Type B pancreatic cell (in vitro differentiated cells): ENCODE measurements at regions not wholly inside any gene's neighbourhood (a gene's known extent, or its start where the extent isn't known, plus 50 kb on each side); places are given as distances from the start of the nearest gene placed in this dataset.
A peak's percentile ranks its signal among the peaks of the same experiment; 100 is the strongest.
"Not testable (repeated sequence)": the region's sequence is repeated elsewhere in the genome, so short reads cannot be mapped to it uniquely, and the experiment has no call there.

Source experiments
- DNase-seq: peaks from one replicate; pipeline ENCODE4 v3.0.0; 2021; ENCODE audit warnings: mixed read lengths; ENCODE audit not compliant: unreplicated experiment; ENCODE audit errors: extremely low spot score
- H3K27ac Mint-ChIP-seq: 2 replicates; pipeline ENCODE4 v1.8.0; 2021; ENCODE audit warnings: mild to moderate bottlenecking, mixed read lengths
- H3K27me3 Mint-ChIP-seq: 2 replicates; pipeline ENCODE4 v1.8.0; 2021; ENCODE audit warnings: mixed read lengths
- H3K36me3 Mint-ChIP-seq: 2 replicates; pipeline ENCODE4 v1.8.0; 2021; ENCODE audit warnings: mixed read lengths
- H3K4me1 Mint-ChIP-seq: one replicate; pipeline ENCODE4 v1.8.0; 2021; ENCODE audit warnings: mixed read lengths; ENCODE audit not compliant: unreplicated experiment
- H3K4me3 Mint-ChIP-seq: 2 replicates; pipeline ENCODE4 v1.8.0; 2021; ENCODE audit warnings: mild to moderate bottlenecking, mixed read lengths
- H3K9me3 Mint-ChIP-seq: 2 replicates; pipeline ENCODE4 v1.8.0; 2021; ENCODE audit warnings: mixed read lengths
- TF ChIP-seq, protein P1 (sequence below): fragments of 200-600 bp; sonication (generic); conservative IDR thresholded peaks from 2 replicates; pipeline ENCODE4 v1.5.0; 2021; ENCODE audit warnings: antibody characterized with exemption, mild to moderate bottlenecking

DNA sequence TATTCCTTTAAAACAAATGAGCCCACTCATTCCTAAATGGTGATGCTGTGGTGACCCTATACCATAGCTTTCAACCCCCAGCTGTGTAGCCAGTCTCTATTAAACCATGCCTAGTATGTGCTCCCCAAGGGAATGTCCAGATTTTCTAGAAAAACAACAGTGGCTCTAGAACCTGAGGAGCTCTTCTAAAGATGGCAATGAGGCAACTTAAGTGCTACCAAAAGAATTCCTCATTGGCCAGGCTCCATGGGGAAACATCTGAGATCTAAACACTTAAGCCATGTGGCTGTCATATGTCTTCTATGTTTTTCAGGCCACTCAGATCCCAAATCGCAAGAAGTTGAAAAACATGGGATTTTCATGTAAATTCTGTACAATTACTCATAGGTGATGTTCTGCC lies 191.0 kb downstream of the TPBG start:
- Mint-ChIP-seq H3K4me1 (peaks cover 12% of the 10 kb centered on the region), H3K9me3 (no peaks in the 10 kb centered on the region), H3K36me3 (no peaks in the 10 kb centered on the region), H3K27ac (no peak overlapping the region), H3K27me3 (no peaks in the 10 kb centered on the region), H3K4me3 (no peak overlapping the region)
- TF ChIP-seq, protein P1, sequence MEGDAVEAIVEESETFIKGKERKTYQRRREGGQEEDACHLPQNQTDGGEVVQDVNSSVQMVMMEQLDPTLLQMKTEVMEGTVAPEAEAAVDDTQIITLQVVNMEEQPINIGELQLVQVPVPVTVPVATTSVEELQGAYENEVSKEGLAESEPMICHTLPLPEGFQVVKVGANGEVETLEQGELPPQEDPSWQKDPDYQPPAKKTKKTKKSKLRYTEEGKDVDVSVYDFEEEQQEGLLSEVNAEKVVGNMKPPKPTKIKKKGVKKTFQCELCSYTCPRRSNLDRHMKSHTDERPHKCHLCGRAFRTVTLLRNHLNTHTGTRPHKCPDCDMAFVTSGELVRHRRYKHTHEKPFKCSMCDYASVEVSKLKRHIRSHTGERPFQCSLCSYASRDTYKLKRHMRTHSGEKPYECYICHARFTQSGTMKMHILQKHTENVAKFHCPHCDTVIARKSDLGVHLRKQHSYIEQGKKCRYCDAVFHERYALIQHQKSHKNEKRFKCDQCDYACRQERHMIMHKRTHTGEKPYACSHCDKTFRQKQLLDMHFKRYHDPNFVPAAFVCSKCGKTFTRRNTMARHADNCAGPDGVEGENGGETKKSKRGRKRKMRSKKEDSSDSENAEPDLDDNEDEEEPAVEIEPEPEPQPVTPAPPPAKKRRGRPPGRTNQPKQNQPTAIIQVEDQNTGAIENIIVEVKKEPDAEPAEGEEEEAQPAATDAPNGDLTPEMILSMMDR: no peak
- DNase-seq: no peak

DNA sequence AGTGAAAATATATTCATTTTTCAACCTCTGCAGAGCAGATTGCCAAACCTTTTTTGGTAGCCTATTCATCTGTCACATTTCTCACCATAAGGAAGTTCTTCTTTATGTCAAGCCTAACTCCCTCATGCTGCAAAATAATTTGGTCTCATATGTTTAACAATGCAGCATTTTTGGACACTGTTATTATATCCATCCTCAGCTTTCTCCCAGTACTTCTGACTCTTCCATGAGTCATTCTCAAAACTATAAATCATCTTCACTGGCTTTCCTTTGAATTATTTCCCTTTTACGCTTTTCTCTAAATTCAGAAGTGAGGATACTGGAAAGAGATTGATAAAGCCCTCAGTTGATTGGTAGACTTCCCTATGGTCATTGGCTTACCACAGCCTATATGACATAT lies 192.2 kb downstream of the TPBG start:
- Mint-ChIP-seq H3K27me3 (no peaks in the 10 kb centered on the region), H3K4me3 (no peak overlapping the region), H3K27ac (no peak overlapping the region), H3K36me3 (no peaks in the 10 kb centered on the region), H3K4me1 (peaks cover 12% of the 10 kb centered on the region), H3K9me3 (no peaks in the 10 kb centered on the region)
- DNase-seq: no peak
- TF ChIP-seq, protein P1: no peak

DNA sequence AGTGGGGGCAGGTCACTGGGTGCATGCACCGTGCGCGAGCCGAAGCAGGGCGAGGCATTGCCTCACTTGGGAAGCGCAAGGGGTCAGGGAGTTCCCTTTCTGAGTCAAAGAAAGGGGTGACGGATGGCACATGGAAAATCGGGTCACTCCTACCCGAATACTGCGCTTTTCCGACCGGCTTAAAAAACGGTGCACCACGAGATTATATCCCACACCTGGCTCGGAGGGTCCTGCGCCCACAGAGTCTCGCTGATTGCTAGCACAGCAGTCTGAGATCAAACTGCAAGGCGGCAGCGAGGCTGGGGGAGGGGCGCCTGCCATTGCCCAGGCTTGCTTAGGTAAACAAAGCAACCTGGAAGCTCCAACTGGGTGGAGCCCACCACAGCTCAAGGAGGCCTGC lies 194.9 kb downstream of the TPBG start:
- H3K4me1 Mint-ChIP-seq: peaks cover 12% of the 10 kb centered on the region
- H3K9me3 Mint-ChIP-seq, H3K27me3 Mint-ChIP-seq: not testable (repeated sequence)

DNA sequence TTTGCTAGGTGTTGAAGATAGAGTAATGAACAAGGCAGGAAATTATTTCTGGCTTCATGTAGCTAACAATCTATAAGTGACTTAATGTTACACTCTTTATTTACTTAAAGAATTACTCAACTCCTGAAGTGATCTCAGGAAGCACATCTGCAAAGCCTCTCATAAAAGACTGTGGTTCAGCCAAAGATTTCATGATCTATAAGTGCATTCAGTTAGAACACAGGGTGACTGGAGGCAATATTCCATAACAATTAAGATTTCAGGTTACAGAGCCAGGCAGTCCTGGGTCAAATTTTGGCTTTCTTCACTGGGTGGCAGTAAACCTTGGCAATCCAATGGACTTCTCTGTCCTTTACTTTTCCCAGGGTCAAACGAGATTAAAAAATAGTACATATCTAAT lies 204.0 kb downstream of the TPBG start:
- Mint-ChIP-seq H3K9me3 (no peaks in the 10 kb centered on the region), H3K27me3 (no peaks in the 10 kb centered on the region), H3K27ac (no peak overlapping the region), H3K4me1 (peaks cover 19% of the 10 kb centered on the region), H3K36me3 (no peaks in the 10 kb centered on the region), H3K4me3 (no peak overlapping the region)
- no peak for DNase-seq
- TF ChIP-seq, protein P1: no peak

More for the DNA sequence above, 194.9 kb downstream of the TPBG start:
- not testable (repeated sequence) for H3K27ac Mint-ChIP-seq, DNase-seq, H3K36me3 Mint-ChIP-seq
- peak overlapping the region; percentile 31 for H3K4me3 Mint-ChIP-seq

DNA sequence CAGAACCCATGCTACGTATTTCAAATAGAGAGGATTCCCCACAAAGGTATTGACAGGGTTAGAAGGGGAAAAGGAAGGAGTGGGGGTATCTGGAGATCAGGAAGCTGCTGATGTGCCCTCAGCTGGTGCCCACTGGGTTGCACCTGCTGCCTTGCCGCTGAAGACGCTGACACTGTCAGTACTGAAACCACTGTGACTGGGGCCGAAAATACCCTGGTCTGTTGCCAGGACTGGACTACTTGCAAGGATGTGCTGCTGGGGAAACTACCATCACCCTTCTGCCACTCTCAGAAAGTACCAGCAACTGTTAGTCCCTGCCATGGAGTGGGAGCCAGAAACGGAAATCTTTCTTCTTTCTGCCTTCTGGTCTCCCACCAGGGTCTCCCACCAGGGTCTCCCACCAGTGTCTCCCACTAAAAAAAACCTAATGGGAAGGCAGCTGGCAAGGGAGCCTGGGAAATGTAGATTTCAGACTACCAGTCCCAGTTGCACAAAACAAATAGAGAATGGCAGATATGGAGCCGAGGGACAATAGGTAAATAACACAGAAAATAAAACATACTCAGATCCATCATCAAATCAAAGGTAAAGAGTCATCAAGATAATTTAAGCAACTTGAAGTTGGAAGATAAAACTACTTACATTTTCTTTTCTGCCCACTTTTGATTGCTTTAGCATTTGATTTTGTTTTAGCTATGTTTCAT lies 204.8 kb downstream of the TPBG start:
- DNase-seq: no peak

DNA sequence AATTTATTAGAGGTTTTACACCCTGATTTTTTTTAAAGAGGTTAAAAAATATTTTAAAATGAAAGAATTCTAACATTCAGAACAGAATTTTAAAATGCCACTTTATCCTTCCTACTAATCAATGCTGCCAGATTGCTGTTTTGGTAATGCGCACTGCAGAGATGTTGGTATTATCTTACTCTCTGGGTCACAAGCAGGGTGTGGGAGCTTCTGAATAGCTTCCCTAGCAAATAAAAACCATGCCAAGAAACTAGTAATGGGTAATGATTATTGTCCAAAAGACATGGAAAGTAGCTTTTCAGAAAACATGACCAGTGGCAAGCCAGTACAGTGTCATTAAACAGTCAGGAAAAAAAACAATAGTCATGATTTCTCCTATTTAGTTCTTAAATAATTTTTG lies 205.4 kb downstream of the TPBG start:
- Mint-ChIP-seq H3K4me3 (no peak overlapping the region), H3K9me3 (no peaks in the 10 kb centered on the region), H3K27me3 (no peaks in the 10 kb centered on the region), H3K36me3 (no peaks in the 10 kb centered on the region), H3K4me1 (peaks cover 24% of the 10 kb centered on the region), H3K27ac (no peak overlapping the region)
- no peak for DNase-seq
- TF ChIP-seq, protein P1: no peak

More for the DNA sequence above, 204.8 kb downstream of the TPBG start:
- Mint-ChIP-seq H3K4me1 (peaks cover 24% of the 10 kb centered on the region), H3K36me3 (no peaks in the 10 kb centered on the region), H3K27me3 (no peaks in the 10 kb centered on the region), H3K9me3 (no peaks in the 10 kb centered on the region), H3K4me3 (no peak overlapping the region), H3K27ac (no peak overlapping the region)
- TF ChIP-seq, protein P1: no peak
